ENCODE measurements at regions not wholly inside any gene's neighbourhood (a gene's known extent, or its start where the extent isn't known, plus 50 kb on each side); places are given as distances from the start of the nearest gene placed in this dataset.
"Not testable (repeated sequence)": the region's sequence is repeated elsewhere in the genome, so short reads cannot be mapped to it uniquely, and the experiment has no call there.

- Mint-ChIP-seq H3K27me3 (peaks cover 0 to 19% (median 2%) of the 10 kb centered on the region in 5 donors), H3K9me3 (no peaks in the 10 kb centered on the region), H3K27ac (no peak overlapping the region), H3K4me1 (peaks cover 0 to 12% (median 0%) of the 10 kb centered on the region in 4 donors), H3K4me3 (no peak overlapping the region), H3K36me3 (no peaks in the 10 kb centered on the region)
- no peak for ATAC-seq
- POLR2A ChIA-PET, result no interaction called here
- no peak for DNase-seq
Observed at GRCh38 chr5:86671536-86671935, 53.8 kb downstream of the COX7C start.

DNA sequence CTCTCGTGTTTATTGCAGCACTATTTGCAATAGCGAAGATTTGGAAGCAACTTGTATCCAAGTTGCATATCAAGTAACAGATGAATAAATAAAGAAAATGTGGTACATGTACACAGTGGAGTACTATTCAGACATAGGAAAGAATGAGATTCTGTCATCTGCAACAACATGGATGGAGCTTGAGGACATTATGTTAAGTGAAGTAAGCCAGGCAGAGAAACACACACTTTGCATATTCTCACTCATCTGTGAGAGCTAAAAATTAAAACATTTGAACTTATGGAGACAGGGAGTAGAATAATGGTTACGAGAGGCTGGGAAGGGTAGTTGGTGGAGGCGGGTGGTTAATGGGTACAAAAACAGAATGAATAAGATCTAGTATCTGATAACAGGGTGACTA lies 56.3 kb downstream of the COX7C start:
- Mint-ChIP-seq H3K27me3 (peaks cover 0 to 19% (median 2%) of the 10 kb centered on the region in 5 donors), H3K4me1 (no peaks in the 10 kb centered on the region), H3K36me3 (no peaks in the 10 kb centered on the region), H3K4me3 (no peak overlapping the region), H3K27ac (no peak overlapping the region), H3K9me3 (no peaks in the 10 kb centered on the region)
- DNase-seq (no peak), ATAC-seq (no peak)
- POLR2A ChIA-PET, result no interaction called here

GRCh38 chr5:86675311-86675710 lies 57.6 kb downstream of the COX7C start:
- H3K9me3 Mint-ChIP-seq, result no peaks in the 10 kb centered on the region
- POLR2A ChIA-PET, result no interaction called here
- no peaks in the 10 kb centered on the region for H3K36me3 Mint-ChIP-seq
- H3K27me3 Mint-ChIP-seq, result peaks cover 0 to 16% (median 2%) of the 10 kb centered on the region in 5 donors
- no peak overlapping the region for H3K4me3 Mint-ChIP-seq
- ATAC-seq (no peak), DNase-seq (no peak)
- no peak overlapping the region for H3K27ac Mint-ChIP-seq
- no peaks in the 10 kb centered on the region for H3K4me1 Mint-ChIP-seq

- peaks cover 0 to 10% (median 4%) of the 10 kb centered on the region in 5 donors for H3K27me3 Mint-ChIP-seq
- H3K4me1 Mint-ChIP-seq, result no peaks in the 10 kb centered on the region
- H3K9me3 Mint-ChIP-seq, result no peaks in the 10 kb centered on the region
- DNase-seq (peak in 3 of 10 donors; percentile 19 to 28 (median 27)), ATAC-seq (no peak)
- H3K4me3 Mint-ChIP-seq, result no peak overlapping the region
- no peaks in the 10 kb centered on the region for H3K36me3 Mint-ChIP-seq
- POLR2A ChIA-PET, result no interaction called here
- H3K27ac Mint-ChIP-seq, result no peak overlapping the region
Observed at GRCh38 chr5:86679529-86679928, 61.8 kb downstream of the COX7C start.

DNA sequence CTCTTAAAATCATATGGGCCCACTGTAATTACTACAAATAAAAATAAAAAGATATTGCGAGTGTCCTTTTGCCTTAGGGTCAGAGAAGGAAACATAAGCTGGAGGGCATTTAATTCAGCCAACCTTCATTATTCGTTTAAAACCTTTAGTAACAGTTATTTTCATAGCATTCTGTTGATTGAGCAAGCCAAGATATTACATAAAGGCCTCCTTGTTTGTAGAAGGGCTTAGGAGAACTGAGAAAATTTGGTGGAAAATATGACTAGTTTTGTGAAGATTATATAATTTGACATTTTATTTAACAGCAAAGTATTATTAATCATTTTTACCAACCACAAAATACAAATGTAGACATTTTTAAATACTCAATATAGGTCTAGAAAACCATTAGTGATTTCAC lies 62.2 kb downstream of the COX7C start:
- DNase-seq (no peak), ATAC-seq (no peak)
- Mint-ChIP-seq H3K27ac (no peak overlapping the region), H3K27me3 (peaks cover 0 to 10% (median 4%) of the 10 kb centered on the region in 5 donors), H3K4me1 (no peaks in the 10 kb centered on the region), H3K9me3 (no peaks in the 10 kb centered on the region), H3K4me3 (no peak overlapping the region), H3K36me3 (no peaks in the 10 kb centered on the region)
- POLR2A ChIA-PET, result no interaction called here

DNA sequence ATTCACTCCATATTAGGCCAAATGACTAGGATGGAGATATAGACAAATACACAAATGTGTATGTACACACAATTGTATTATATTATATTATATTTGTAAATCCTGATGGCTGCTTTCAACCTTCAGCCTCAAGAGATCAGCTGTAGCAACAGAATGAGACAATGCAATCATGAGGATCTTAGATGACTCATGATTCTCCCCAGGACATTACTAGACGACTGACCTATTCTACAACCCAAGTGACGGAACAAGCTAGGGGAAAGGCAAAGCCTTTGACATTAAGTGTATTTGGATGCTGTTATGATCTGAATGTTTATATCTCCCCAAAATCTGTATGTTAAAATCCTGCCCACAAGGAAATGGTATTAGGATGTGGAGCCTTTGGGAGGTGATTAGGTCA lies 66.5 kb downstream of the COX7C start:
- POLR2A ChIA-PET, result no interaction called here
- H3K27ac Mint-ChIP-seq, result no peak overlapping the region
- no peak for ATAC-seq
- no peaks in the 10 kb centered on the region for H3K36me3 Mint-ChIP-seq
- DNase-seq, result no peak
- H3K27me3 Mint-ChIP-seq, result peaks cover 0 to 10% (median 4%) of the 10 kb centered on the region in 5 donors
- no peaks in the 10 kb centered on the region for H3K9me3 Mint-ChIP-seq
- H3K4me1 Mint-ChIP-seq, result no peaks in the 10 kb centered on the region
- no peak overlapping the region for H3K4me3 Mint-ChIP-seq

- H3K4me1 Mint-ChIP-seq, result no peaks in the 10 kb centered on the region
Observed at GRCh38 chr5:86686046-86686445, 68.3 kb downstream of the COX7C start.

GRCh38 chr5:86688406-86688805 lies 70.7 kb downstream of the COX7C start:
- Mint-ChIP-seq H3K27me3 (no peaks in the 10 kb centered on the region), H3K9me3 (no peaks in the 10 kb centered on the region), H3K4me3 (no peak overlapping the region), H3K4me1 (no peaks in the 10 kb centered on the region), H3K36me3 (no peaks in the 10 kb centered on the region), H3K27ac (no peak overlapping the region)
- no peak for ATAC-seq
- no peak for DNase-seq
- POLR2A ChIA-PET, result no interaction called here

More at GRCh38 chr5:86686046-86686445, 68.3 kb downstream of the COX7C start:
- POLR2A ChIA-PET, result no interaction called here
- ATAC-seq, result no peak
- H3K4me3 Mint-ChIP-seq, result no peak overlapping the region
- H3K27me3 Mint-ChIP-seq, result peaks cover 0 to 10% (median 4%) of the 10 kb centered on the region in 5 donors
- no peaks in the 10 kb centered on the region for H3K9me3 Mint-ChIP-seq
- no peak overlapping the region for H3K27ac Mint-ChIP-seq
- no peaks in the 10 kb centered on the region for H3K36me3 Mint-ChIP-seq
- no peak for DNase-seq

DNA sequence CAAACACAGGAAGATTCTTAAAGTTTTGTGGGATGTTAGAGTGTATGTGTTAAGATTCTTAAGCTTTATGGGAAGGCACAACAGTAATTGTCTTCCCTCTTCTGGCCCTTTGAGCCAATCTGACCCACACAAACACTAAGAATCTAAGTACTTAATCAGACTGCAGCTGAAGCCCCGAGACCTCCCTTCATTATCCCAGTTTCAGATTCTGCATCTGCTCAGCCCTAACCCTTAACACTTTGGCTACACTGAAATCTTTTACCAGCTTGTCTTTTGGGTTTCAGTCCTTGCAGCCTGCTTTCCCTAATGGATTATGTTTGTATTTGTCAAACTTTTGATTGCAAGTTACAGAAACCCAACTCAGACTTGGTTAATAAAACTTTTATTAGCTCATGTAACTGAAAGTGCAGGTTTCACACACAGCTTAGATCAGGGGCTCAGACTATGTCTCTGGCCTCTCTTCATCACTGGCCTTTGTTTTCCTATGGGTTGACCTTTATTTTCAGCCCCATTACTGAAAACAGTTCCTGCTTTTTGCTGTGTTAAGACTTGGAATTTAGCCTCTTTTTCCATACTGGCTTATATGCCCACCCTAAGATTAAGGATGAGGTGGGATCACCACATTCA lies 71.5 kb downstream of the COX7C start:
- H3K27ac Mint-ChIP-seq, result no peak overlapping the region
- H3K36me3 Mint-ChIP-seq, result no peaks in the 10 kb centered on the region
- no peak overlapping the region for H3K4me3 Mint-ChIP-seq
- H3K9me3 Mint-ChIP-seq, result no peaks in the 10 kb centered on the region
- POLR2A ChIA-PET, result no interaction called here
- no peaks in the 10 kb centered on the region for H3K4me1 Mint-ChIP-seq
- DNase-seq (no peak), ATAC-seq (no peak)
- H3K27me3 Mint-ChIP-seq, result no peaks in the 10 kb centered on the region

DNA sequence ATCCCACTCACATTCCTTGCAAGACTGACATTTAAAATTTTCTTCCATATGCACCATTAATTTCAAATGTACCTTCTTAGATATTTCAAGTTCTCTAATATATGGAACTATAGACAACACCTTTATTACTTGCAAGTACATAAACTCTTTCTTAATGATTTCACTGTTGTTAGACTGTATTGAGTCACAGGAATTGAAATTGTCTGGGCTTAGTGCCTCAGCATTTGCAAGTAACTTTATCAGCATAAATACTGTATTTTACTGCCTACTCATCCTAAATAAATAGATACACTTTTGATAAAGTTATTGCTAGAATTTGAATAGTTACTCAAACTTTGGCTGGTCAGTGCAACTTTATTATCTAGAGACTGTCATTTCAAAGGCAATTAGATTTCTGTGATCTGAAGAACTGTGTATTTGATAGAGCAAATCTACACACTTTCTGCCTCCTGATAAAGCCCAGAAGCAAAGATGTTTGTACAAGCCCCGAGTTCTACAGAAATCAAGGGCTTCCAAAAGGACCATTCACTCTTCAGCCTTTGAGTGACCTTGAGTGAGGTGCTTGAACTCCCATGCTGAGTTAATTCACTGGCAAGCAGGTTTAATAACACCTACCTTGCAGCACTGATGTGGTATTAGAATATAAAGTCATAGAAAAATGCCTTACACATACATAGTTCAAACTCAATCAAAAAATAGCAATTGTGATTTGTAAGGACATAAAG lies 91.6 kb downstream of the COX7C start:
- POLR2A ChIA-PET, result no interaction called here
- no peak overlapping the region for H3K4me3 Mint-ChIP-seq
- no peaks in the 10 kb centered on the region for H3K9me3 Mint-ChIP-seq
- no peaks in the 10 kb centered on the region for H3K36me3 Mint-ChIP-seq
- ATAC-seq (no peak), DNase-seq (no peak)
- no peaks in the 10 kb centered on the region for H3K4me1 Mint-ChIP-seq
- no peak overlapping the region for H3K27ac Mint-ChIP-seq
- peaks cover 0 to 18% (median 5%) of the 10 kb centered on the region in 5 donors for H3K27me3 Mint-ChIP-seq

- Mint-ChIP-seq H3K27me3 (peaks cover 0 to 12% (median 2%) of the 10 kb centered on the region in 5 donors), H3K9me3 (no peaks in the 10 kb centered on the region), H3K27ac (no peak overlapping the region), H3K4me3 (no peak overlapping the region), H3K4me1 (no peaks in the 10 kb centered on the region), H3K36me3 (no peaks in the 10 kb centered on the region)
- DNase-seq, result no peak
- no peak for ATAC-seq
- POLR2A ChIA-PET, result no interaction called here
Observed at GRCh38 chr5:86716121-86716520, 98.4 kb downstream of the COX7C start.

DNA sequence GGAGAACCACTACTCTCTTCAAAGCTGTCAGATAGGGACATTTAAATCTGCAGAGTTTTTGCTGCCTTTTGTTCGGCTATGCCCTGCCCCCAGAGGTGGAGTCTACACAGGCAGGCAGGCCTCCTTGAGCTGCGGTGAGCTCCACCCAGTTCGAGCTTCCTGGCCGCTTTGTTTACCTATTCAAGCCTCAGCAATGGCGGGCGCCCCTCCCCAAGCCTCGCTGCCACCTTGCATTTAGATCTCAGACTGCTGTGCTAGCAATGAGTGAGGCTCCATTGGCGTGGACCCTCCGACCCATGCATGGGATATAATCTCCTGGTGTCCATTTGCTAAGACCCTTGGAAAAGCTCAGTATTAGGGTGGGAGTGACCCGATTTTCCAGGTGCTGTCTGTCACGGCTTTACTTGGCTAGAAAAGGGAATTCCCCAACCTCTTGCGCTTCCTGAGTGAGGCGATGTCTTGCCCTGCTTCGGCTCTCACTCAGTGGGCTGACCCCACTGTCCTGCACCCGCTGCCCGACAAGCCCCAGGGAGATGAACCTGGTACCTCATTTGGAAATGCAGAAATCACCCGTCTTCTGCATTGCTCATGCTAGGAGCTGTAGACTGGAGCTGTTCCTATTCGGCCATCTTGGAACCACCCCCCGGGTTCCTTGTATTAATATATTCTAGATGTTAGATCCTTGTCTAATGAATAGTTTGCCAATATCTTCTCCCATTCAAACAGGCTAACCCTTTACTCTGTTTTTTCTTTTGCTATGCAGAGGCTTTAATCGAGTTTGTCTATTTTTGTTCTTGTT lies 113.8 kb downstream of the COX7C start:
- H3K9me3 Mint-ChIP-seq, result peaks cover 8 to 40% (median 19%) of the 10 kb centered on the region in 9 donors
- ATAC-seq, H3K4me3 Mint-ChIP-seq, DNase-seq, H3K27ac Mint-ChIP-seq, H3K4me1 Mint-ChIP-seq, POLR2A ChIA-PET, H3K36me3 Mint-ChIP-seq: not testable (repeated sequence)
- H3K27me3 Mint-ChIP-seq, result peaks cover 0 to 14% (median 0%) of the 10 kb centered on the region in 5 donors

- Mint-ChIP-seq H3K27ac (no peak overlapping the region), H3K4me1 (no peaks in the 10 kb centered on the region), H3K27me3 (peaks cover 0 to 4% (median 0%) of the 10 kb centered on the region in 5 donors), H3K9me3 (peaks cover 12 to 53% (median 29%) of the 10 kb centered on the region in 9 donors), H3K4me3 (no peak overlapping the region), H3K36me3 (peaks cover 0 to 9% (median 4%) of the 10 kb centered on the region in 3 donors)
- DNase-seq (no peak), ATAC-seq (no peak)
- POLR2A ChIA-PET, result no interaction called here
Observed at GRCh38 chr5:86735370-86735769, 117.6 kb downstream of the COX7C start.

Measured in naive thymus-derived CD8-positive, alpha-beta T cell (primary cell).